HG02798 (cell line): ENCODE measurements at regions not wholly inside any gene's neighbourhood (a gene's known extent, or its start where the extent isn't known, plus 50 kb on each side); places are given as distances from the start of the nearest gene placed in this dataset.

Experiments
- ATAC-seq: cut with Tn5 transposase; IDR thresholded peaks from one replicate; pipeline ENCODE4 v1.9.1; 2021; ENCODE audit warnings: mild to moderate bottlenecking; ENCODE audit not compliant: unreplicated experiment, poor library complexity

- ATAC-seq: no peak
Measured at GRCh38 chr12:77372494-77372893, 307.1 kb upstream of the E2F7 start.

DNA sequence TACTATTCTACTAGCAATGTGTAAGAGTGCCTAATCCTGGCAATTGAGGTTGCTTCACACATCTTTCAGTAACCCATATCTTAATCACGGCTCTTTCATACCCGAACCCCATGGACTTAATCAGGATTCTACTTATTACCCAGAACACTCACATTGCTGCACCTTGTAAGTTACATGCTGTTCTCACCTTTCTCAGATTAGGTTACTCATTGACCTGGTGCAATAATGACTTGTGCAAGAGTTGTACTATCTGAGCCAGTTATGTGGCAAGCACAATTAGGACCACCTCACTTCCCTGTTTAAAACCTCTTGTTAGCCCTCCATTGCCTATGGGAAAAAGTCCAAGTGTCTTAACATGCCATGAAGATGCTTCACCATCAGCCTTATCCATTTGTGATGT, 306.7 kb upstream of the E2F7 start:
- no peak for ATAC-seq

GRCh38 chr12:77368379-77368778, 303.0 kb upstream of the E2F7 start:
- no peak for ATAC-seq

DNA sequence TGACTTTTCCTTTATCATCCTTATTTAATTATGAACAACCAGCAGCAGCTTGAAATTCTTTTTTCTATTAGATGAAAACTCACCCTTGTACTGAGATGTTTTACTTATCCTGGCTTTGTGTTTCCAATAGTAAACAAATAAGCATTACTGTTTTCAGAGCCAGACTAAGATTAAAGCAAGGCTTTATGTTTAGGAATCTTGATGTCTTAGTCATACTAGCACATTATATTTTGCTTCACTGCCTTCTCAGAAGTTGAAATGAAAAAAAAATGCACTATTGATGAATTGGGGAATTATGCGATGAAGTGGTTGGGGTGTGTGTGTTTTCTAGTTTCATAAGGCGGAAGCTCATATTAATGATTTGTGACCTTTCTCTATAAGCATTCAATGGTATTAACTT, 301.2 kb upstream of the E2F7 start:
- ATAC-seq: no peak

- no peak for ATAC-seq
Measured at GRCh38 chr12:77364400-77364799, 299.0 kb upstream of the E2F7 start.

DNA sequence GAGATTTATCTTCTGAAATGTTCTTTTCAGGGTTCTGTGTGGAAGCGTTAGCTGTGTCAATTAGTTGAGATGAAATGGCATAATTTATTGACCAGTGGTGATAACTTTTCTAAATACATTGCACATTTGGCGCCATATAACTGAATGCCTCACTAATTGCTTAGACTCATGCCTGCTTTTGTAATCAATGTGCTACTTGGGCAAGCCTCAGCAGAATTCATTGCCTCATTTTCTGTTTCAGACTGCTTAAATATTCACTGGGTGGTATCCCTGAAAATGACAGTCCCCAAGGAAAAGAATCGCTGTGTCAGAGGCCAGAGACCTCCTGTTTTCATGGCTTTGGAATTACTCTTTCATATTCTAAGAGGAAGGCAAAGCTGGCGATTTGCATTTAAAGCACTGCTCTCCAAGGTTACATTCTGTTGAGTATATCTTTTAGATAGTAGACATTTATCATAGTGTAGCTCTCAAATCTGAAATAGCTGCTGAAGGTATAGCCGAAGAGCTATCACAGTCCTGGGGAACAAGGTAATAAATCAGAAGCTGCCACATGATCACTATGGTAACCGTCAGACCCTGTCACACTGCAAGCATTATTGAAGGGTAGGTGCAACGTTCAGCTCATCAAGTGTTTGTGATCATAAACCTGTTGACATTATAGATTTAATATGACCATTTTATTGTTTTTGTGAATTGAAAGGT, 297.3 kb upstream of the E2F7 start:
- ATAC-seq: no peak

GRCh38 chr12:77357655-77358054, 292.3 kb upstream of the E2F7 start:
- ATAC-seq: no peak

- ATAC-seq: no peak
Measured at GRCh38 chr12:77354766-77355362, 289.5 kb upstream of the E2F7 start.

DNA sequence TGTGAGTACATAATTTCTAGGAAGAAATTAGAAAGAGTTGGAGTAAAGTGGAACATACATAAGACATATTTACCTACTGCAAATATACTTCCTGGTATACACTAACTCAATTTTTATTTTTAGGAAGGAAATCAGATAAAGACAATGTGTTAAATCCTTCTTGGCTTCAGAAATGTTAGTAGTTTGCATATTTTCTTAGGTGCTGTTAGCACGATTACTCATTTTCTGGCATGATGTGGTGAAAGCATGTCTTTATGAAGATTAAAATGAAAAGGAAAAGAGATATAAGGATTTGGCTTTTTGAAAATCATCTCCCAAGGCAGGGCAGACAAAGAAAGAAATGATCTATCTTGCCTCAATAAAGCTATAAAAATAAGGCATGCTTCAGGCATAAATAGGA, 287.6 kb upstream of the E2F7 start:
- no peak for ATAC-seq

GRCh38 chr12:77351860-77352259, 286.5 kb upstream of the E2F7 start:
- no peak for ATAC-seq

GRCh38 chr12:77349689-77350370, 284.5 kb upstream of the E2F7 start:
- no peak for ATAC-seq

DNA sequence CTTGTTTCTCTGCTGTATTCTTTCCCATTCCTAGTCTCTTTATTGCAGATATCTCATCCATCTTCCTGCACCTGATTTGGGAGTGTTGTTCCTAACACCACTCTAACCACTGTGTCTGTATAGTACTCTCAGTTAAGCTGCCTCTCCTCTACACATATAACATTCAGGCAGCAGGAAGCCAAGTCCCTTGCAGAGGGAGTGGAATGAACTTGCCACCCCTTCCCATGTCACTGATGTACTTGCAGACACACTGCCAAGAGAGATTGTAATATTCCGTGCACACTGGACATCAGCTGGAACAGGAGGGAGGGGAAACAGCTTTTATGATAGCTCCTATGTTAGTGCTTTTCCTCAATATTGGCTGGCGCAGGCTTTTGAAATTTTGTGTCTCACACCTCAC, 281.6 kb upstream of the E2F7 start:
- no peak for ATAC-seq

DNA sequence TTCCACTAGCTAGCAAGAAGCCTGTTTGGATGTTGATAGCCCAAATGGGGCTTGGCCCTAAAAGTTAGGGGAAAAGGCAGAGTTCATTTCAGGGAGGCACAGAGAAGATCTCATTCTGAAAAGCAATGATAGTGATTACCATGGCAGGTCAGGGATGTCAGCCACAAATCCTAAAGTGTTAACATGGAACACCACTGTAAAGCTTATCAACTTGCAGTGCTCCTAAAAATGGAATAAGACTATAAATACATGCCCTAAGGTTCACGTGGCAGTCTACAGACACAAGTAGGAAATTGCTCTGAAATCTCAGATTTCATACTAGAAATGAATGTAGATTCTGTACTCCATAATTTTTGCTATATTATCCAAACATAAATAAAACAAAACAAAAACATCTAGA, 280.0 kb upstream of the E2F7 start:
- no peak for ATAC-seq

DNA sequence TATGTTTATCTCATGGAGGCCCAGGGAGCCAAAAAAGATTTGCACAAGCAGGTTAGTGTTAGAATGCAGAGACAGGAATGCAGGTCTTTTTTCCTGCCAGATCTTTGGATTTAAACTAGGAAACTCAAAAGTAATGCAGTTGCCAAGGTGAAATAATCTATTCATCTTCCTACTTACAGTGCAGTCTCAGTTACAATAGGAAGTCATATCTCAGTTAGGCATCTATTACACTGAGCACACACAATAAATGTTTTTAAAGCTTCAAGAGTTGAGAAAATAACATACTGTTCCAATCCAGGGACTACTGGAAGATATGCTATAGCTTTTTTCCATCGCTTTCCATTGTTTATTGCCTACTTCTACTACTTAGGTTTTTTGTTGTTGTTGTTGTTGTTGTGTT, 279.3 kb upstream of the E2F7 start:
- ATAC-seq: no peak

- ATAC-seq: no peak
Measured at GRCh38 chr12:77343291-77343690, 277.9 kb upstream of the E2F7 start.

DNA sequence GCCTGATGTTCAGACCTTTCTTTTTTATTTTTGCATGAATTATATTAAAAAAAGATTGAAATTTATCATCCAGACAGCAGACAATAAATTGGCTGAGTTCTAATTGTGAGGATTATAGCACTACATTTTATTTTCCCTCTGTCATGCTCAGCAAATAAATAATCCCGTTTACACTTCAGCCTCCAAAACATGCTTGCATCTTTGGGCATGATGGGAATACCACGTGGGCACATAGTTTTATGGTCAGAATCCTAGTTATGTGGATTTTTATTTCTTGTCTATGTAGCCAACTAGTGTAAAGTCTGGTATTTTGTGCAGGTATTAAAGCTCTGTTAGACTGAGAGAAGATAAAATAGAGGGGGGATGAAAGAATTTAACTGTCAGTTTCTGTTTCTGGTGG, 276.9 kb upstream of the E2F7 start:
- no peak for ATAC-seq

- no peak for ATAC-seq
Measured at GRCh38 chr12:77339610-77340009, 274.2 kb upstream of the E2F7 start.

DNA sequence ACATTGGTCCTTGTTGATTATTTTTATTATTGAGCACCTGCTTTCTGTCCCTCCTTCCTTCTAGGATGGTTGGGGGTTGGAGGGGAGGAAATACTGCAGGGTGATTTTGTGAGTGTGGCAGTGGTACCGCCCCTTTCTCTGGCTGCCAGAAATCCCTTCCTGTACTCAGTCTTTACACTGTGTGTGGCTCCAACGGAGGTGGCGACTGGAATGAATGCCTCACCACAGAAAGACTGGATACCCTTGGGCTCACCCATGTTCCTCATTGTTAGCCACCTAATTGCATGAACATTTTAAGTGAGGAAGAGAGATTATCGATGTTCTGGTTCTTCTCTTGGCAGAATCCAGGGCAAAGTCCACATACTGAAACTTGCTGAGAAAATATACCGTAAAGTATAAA, 272.0 kb upstream of the E2F7 start:
- no peak for ATAC-seq

GRCh38 chr12:77334806-77335205, 269.4 kb upstream of the E2F7 start:
- ATAC-seq: no peak

- ATAC-seq: no peak
Measured at GRCh38 chr12:77328326-77328725, 263.0 kb upstream of the E2F7 start.

GRCh38 chr12:77325511-77326236, 260.3 kb upstream of the E2F7 start:
- ATAC-seq: no peak
